ENCODE measurements at regions not wholly inside any gene's neighbourhood (a gene's known extent, or its start where the extent isn't known, plus 50 kb on each side); places are given as distances from the start of the nearest gene placed in this dataset.

- Mint-ChIP-seq H3K4me3 (no peak overlapping the region), H3K27ac (no peak overlapping the region), H3K4me1 (peaks cover 33% of the 10 kb centered on the region), H3K27me3 (ENCODE audit: low read depth) (peaks cover 8% of the 10 kb centered on the region), H3K9me3 (no peaks in the 10 kb centered on the region), H3K36me3 (no peaks in the 10 kb centered on the region)
- TF ChIP-seq, protein P1, sequence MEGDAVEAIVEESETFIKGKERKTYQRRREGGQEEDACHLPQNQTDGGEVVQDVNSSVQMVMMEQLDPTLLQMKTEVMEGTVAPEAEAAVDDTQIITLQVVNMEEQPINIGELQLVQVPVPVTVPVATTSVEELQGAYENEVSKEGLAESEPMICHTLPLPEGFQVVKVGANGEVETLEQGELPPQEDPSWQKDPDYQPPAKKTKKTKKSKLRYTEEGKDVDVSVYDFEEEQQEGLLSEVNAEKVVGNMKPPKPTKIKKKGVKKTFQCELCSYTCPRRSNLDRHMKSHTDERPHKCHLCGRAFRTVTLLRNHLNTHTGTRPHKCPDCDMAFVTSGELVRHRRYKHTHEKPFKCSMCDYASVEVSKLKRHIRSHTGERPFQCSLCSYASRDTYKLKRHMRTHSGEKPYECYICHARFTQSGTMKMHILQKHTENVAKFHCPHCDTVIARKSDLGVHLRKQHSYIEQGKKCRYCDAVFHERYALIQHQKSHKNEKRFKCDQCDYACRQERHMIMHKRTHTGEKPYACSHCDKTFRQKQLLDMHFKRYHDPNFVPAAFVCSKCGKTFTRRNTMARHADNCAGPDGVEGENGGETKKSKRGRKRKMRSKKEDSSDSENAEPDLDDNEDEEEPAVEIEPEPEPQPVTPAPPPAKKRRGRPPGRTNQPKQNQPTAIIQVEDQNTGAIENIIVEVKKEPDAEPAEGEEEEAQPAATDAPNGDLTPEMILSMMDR (IDR thresholded peaks at IDR 0.05; ENCODE audit: unreplicated experiment) = no peak
- no peak for DNase-seq (ENCODE audit: low spot score in 2 of 2, unreplicated experiment in 2 of 2)
Measured at GRCh38 chr6:91173651-91174050, 586.8 kb upstream of the MAP3K7 start.

- Mint-ChIP-seq H3K36me3 (no peaks in the 10 kb centered on the region), H3K9me3 (no peaks in the 10 kb centered on the region), H3K27ac (no peak overlapping the region), H3K27me3 (ENCODE audit: low read depth) (peaks cover 8% of the 10 kb centered on the region), H3K4me1 (peaks cover 33% of the 10 kb centered on the region), H3K4me3 (no peak overlapping the region)
- DNase-seq (ENCODE audit: low spot score in 2 of 2, unreplicated experiment in 2 of 2) = no peak
- TF ChIP-seq, protein P1 (IDR thresholded peaks at IDR 0.05; ENCODE audit: unreplicated experiment) = no peak
Measured at GRCh38 chr6:91173186-91173585, 586.3 kb upstream of the MAP3K7 start.

GRCh38 chr6:91171754-91172462, 585.0 kb upstream of the MAP3K7 start:
- no peaks in the 10 kb centered on the region for H3K9me3 Mint-ChIP-seq
- peaks cover 6% of the 10 kb centered on the region for H3K27me3 Mint-ChIP-seq (ENCODE audit: low read depth)
- H3K4me1 Mint-ChIP-seq = peaks cover 35% of the 10 kb centered on the region
- TF ChIP-seq, protein P1 (IDR thresholded peaks at IDR 0.05; ENCODE audit: unreplicated experiment) = no peak
- peak overlapping the region; percentile 77 for H3K27ac Mint-ChIP-seq
- H3K4me3 Mint-ChIP-seq = no peak overlapping the region
- no peaks in the 10 kb centered on the region for H3K36me3 Mint-ChIP-seq
- DNase-seq (ENCODE audit: low spot score in 2 of 2, unreplicated experiment in 2 of 2) = no peak

- Mint-ChIP-seq H3K4me1 (peaks cover 25% of the 10 kb centered on the region), H3K27me3 (ENCODE audit: low read depth) (no peaks in the 10 kb centered on the region), H3K9me3 (no peaks in the 10 kb centered on the region), H3K4me3 (no peak overlapping the region), H3K36me3 (no peaks in the 10 kb centered on the region), H3K27ac (no peak overlapping the region)
- TF ChIP-seq, protein P1 (IDR thresholded peaks at IDR 0.05; ENCODE audit: unreplicated experiment) = no peak
- no peak for DNase-seq (ENCODE audit: low spot score in 2 of 2, unreplicated experiment in 2 of 2)
Measured at GRCh38 chr6:91167846-91168245, 581.0 kb upstream of the MAP3K7 start.

- Mint-ChIP-seq H3K27ac (no peak overlapping the region), H3K27me3 (ENCODE audit: low read depth) (no peaks in the 10 kb centered on the region), H3K9me3 (no peaks in the 10 kb centered on the region), H3K36me3 (no peaks in the 10 kb centered on the region), H3K4me1 (peaks cover 11% of the 10 kb centered on the region), H3K4me3 (no peak overlapping the region)
- DNase-seq (ENCODE audit: low spot score in 2 of 2, unreplicated experiment in 2 of 2) = no peak
- TF ChIP-seq, protein P1 (IDR thresholded peaks at IDR 0.05; ENCODE audit: unreplicated experiment) = no peak
Measured at GRCh38 chr6:91166271-91167046, 579.6 kb upstream of the MAP3K7 start.
